Ovary (tissue), 3 donors: ENCODE measurements at regions not wholly inside any gene's neighbourhood (a gene's known extent, or its start where the extent isn't known, plus 50 kb on each side); places are given as distances from the start of the nearest gene placed in this dataset.

Experiments used
- EP300 ChIP-seq: sonication (generic); formaldehyde crosslinking; IDR thresholded peaks from one replicate; pipeline ENCODE4 v1.6.1; 2017; ENCODE audit warnings: antibody characterized with exemption
- TF ChIP-seq, protein P1 (sequence below), 3 donors: fragments of 450-650 bp in 2 of 3; fragments of 200-600 bp in 1 of 3; IDR thresholded peaks; one replicate each; pipeline versions ENCODE4 v1.5.1 to v1.8.0; 2016 to 2022; ENCODE audit warnings: antibody characterized with exemption in 3 of 3, mild to moderate bottlenecking in 1 of 3
- donor health status: DM: no; HTN: no; CAD: no.

DNA sequence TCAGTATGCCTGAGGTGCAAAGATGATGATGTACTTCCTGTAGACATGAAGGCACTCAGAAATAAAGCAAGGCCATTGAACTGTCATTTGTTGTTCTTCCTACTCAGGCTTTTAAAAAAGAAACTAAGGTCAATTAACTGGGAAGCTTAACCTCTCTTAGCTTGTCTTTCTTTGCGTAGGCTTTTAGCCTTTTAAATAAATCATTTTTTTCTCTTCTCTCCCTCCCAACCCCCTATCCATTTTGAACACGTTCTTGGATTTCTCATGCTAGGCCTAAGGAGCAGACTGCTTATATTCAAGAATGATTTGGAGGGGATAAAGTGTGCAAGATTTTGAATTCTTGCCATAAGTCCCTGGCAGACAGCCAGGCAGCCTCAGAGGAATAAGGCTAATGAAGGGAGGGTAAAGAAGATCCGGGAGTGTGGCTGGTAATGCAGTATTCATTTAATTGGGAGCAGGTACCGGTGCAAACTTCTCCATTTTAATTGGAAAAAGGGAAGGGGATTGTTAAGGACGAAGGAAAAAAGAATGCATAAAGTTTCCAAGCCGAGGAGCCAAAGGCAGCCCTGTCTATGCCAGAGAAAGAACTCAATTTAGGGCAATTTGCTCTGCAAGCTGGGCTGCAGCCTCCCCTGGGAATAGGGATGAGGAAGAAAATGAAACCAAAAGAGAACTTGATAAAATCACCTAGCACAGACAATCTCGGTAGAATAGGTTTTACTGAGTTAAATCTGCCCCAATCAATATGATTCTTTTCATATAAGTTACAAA is 343.8 kb upstream of the MMS22L start:
- TF ChIP-seq, protein P1, sequence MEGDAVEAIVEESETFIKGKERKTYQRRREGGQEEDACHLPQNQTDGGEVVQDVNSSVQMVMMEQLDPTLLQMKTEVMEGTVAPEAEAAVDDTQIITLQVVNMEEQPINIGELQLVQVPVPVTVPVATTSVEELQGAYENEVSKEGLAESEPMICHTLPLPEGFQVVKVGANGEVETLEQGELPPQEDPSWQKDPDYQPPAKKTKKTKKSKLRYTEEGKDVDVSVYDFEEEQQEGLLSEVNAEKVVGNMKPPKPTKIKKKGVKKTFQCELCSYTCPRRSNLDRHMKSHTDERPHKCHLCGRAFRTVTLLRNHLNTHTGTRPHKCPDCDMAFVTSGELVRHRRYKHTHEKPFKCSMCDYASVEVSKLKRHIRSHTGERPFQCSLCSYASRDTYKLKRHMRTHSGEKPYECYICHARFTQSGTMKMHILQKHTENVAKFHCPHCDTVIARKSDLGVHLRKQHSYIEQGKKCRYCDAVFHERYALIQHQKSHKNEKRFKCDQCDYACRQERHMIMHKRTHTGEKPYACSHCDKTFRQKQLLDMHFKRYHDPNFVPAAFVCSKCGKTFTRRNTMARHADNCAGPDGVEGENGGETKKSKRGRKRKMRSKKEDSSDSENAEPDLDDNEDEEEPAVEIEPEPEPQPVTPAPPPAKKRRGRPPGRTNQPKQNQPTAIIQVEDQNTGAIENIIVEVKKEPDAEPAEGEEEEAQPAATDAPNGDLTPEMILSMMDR (IDR thresholded peaks at IDR 0.05) = no peak
- TF ChIP-seq EP300 = no peak
